Umbilical cord (tissue), 1 donor: ENCODE measurements at regions not wholly inside any gene's neighbourhood (a gene's known extent, or its start where the extent isn't known, plus 50 kb on each side); places are given as distances from the start of the nearest gene placed in this dataset.
"Not testable (repeated sequence)": the region's sequence is repeated elsewhere in the genome, so short reads cannot be mapped to it uniquely, and the experiment has no call there.

Experiments
- DNase-seq: peaks from one replicate; pipeline ENCODE4 v3.0.0-alpha.2; 2015; ENCODE audit warnings: low spot score

DNA sequence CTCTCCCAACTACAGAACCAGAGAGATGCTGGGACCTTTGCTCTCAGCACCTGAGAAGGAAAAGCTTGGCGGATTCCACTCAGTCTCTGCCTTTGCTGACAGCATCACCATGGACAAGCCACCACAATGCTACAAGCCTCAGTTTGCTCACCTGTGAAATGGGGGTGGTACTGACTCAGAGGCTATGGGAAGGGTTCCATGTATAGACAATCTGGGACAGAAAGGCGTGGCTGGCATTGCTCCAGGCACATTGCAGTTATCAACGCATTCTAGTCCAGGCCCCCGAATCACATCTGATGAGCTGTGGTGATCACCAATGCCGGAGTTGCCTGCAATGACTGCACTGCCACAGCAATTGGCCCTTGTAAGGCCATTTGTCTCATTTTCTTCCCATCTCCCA, 72.6 kb downstream of the ISX start:
- no peak for DNase-seq

GRCh38 chr22:35140879-35141745, 75.2 kb downstream of the ISX start:
- no peak for DNase-seq

DNA sequence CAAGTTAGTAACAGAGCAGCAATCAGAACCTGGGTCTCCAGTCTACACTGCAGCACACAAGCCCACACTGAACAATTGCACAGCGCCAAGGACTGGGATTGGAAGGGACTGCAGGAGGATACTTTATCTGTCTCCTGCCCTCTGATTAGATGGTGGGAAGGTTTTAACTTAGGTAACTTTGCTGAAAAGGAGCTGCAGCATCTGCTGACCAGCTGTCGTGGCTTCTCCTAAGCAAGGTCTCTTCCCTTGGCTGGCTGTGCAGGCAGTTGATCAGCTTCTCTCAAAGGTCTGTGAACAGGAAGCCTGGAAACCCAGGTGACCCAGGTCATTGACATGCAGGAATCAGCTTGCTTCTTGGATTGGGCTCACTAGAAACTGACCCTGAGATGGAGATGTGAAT, 82.4 kb downstream of the ISX start:
- DNase-seq = no peak

DNA sequence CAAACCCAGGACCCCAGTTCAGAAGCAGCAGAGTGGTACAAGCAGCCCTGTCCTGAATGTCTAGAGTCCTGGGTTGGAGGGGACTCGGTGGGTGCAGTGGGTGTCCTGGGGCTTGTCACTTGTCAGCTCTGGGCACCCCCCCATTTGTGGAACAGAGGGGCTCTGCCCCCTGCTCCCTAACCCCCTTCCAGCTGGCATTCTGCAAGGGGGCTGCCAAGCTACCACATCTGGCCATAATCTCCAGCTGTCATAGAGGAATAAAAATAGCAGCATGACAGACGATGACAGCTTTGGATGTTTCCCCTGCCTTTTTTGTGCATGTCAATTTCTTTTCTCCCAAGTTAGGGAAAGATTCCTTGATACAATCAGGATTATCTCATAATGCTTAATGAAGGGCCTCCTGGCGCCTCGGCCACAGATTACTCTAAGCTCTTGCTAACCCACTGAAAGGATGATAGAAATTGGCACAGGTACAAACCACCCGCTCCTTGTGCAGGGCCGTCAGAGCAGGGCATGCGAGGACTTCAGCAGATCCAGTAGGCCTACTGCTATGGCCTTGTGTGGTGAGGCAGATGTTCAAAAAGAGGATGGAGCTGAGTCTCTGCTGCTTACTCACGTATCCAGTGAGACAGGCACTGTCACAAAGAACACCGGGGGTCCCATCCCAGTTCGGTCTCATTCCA, 83.0 kb downstream of the ISX start:
- no peak for DNase-seq

DNA sequence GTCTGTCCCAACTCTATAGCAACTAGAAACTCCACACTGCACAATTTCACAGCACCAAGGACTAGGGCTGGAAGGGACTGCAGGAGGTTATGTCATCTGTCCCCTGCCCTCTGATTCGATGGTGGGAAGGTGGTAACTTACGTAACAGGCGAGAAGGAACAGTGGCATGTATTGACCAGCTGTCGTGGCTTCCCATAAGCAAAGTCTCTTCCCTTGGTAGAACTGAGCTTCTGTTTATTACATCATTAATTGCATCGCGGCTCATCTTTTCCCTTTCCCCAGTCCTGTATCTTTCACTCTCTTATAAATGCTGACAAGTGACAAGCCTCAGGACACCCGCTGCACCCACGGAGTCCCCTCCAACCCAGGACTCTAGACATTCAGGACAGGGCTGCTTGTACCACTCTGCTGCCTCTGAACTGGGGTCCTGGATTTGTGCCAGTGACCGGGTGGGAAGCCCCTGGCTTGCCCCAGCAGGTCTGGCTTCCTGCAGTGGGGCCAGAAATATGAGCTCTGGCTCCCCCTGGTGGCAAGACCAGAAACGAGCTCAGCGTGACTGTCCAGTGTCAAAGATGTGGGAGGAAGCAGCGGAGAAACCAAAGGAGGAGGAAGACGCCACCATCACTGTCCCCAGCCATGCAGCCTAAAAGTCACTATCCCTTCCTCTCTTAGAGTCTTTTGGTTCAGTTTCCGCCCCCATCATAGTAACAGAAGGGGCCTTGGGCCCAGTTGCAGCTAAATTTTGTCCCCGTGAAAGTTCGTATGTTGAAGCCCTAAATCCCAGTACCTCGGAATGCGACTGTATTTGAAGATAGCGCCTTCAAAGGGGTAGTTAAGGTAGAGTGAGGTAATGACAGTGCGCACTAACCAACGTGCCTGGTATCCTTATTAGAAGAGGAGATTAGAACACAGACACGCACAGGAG, 84.5 kb downstream of the ISX start:
- DNase-seq = peak; percentile 54

DNA sequence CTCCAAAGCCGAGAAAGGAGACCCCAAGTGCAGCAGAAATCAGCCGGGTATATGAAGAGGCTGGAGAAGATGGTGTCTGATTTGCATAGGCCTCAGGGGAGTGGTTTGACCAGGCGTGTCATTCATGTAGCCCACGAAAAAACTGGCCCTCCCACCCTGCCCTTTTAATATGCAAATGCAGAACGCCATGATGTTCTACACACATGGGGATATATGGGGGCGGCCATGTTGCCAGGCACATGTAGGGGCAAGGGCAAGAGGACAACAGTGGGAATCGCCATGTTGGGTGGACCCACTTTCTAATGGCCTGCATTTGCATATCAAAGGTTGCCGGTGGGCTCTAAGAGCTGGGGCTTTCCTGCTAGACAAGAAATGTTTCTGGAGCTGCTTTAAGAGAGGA, 86.4 kb downstream of the ISX start:
- DNase-seq = no peak

DNA sequence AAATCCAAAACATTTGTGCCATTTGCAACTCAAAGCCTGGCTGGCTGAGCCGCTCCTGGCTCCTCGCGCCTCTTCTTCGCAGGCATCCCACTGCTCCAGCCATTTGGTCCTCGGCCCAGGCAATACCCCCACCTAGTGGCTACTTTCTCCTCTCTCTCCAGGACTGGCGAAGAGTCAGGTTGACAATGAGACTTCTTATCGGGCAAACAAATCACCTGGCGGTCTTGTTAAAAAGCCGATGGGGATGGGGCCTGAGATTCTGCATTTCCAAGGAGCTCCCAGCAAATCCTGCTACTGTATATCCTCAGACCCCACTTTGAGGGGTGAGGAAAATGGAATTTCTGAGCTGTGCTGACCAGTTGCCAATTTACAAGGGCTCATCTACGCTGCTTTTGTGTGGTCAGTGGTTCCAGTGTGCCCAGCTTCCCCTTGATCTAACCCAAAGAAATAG, 89.0 kb downstream of the ISX start:
- peak; percentile 43 for DNase-seq

DNA sequence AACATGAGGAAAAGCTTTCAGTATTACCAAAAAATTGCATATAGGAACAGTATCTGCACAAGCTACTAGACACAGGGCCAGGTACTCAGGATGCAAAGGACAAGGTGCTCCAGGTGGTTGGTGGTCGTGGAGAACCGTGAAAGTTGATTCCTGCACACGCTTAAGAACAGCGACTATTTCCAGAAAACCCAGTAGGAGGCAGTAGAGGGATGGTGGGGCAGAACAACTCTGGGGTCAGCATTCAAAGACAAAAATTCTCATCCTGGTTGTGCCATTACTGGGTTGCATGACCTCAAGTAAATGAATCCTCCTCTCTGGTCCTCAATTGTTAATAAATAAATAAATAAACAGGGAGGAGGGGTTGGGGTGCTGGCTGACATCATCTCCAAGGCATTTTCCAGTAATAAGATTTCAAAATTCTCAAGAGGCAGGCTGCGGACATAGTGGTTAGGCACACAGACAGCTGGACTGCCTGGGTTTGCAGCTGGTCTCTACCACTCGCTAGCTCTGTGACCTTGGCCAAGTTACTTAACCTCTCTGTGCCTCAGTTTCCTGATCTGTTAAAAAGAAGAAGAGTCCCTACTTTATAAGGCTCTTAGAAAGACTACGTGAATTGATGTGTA, 89.6 kb downstream of the ISX start:
- no peak for DNase-seq

DNA sequence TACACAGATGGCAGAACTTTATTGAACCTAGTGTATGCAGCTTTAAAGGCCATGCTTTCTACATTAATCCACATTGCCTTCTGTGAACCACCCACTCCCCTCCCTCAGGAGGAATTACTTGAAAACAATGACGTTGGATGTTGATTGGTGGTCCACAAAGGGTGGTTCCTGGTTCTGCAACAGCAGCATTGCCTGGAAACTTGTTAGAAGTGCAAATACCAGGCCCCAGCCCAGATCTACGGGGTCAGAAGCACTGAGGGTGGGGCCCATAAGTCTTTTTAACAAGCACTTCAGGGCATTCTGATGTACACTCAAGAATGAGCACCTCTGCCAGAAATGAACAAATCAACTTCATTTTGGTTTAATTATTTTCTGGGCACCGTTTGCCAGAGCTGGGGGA, 91.0 kb downstream of the ISX start:
- no peak for DNase-seq

GRCh38 chr22:35158336-35158735, 92.4 kb downstream of the ISX start:
- no peak for DNase-seq

- DNase-seq = no peak
Measured at GRCh38 chr22:35159343-35159742, 93.4 kb downstream of the ISX start.

DNA sequence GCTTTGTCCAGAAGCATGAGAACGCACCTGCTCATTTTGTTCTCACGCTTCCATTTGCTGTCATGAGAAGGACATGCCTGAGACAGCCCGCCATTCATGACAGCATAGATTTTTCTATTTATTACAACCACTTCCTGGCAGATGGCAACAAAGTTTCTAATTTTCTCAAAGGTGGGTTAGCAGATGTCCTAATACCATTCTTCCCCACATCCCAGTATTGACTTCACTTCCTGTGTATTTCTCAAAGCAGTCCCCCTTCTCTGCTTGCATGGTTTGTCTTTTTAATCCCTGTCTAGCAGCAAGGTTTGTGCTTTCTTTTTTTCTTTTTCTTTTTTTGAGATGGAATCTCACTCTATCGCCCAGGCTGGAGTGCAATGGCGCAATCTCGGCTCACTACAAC, 94.3 kb downstream of the ISX start:
- no peak for DNase-seq

- not testable (repeated sequence) for DNase-seq
Measured at GRCh38 chr22:35165896-35166295, 91.4 kb upstream of the HMGXB4 start.

DNA sequence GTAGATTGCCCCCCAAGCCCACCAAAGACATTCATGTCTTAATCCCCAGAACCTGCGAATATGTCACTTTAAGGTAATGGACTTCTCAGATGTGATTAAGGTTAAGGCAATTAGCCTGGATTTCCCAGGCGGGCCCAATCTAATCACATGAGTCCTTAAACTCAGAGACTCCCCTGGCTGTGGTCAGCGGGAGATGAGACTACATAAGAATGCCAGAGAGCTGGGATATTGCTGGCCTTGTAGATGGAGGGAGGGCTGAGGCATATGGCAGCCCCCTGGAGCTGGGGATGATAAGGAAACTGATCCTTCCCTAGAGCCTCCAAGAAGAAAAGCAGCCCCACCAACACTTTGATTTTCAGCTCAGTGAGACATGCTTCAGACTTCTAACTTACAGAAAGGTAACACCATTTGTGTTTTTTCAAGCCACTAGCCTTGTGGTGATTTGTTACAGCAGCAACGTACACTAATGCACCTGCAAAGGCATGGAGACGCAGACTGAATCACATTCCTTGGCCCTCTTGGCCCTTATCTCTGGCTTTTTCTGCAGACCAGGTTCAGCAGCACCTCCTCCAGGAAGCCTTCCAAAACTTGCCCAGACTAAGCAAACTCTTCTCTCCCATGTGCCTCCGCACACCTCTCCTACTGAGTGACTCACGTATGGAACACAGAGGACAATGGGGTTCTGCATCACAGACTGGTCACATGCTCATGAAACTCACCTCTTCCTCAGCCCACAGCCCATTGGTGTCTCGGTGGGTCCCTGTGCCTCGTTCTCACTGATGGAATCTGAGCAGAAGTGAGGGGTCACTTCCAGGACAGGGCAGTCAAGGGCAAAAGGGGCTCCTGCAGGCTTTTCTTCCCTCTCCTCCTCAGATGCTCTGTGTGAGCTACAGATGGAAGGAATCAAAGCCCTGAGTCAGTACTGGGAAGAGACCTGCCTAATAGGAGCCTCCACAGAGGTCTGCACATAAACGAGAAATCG, 86.3 kb upstream of the HMGXB4 start:
- no peak for DNase-seq

- no peak for DNase-seq
Measured at GRCh38 chr22:35172442-35172841, 84.9 kb upstream of the HMGXB4 start.

DNA sequence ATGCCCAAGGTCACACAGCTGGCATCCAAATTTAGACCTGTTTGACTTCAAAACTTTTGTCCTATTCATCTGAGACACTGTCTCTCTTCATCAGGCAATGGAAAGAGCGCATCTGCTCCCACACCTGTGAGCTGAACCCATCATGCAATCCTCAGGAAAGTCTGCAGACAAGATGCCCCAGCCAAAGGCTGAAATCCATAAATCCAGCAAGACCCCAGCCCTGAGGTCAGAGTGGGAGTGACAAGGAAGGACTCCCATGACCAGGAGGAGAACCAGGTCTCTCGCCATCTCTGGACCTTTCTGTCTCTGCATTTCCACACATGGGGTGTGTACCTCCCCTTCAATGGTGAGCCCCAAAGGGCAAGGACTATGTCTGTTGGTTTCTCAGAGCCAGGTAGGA, 83.6 kb upstream of the HMGXB4 start:
- DNase-seq = no peak

DNA sequence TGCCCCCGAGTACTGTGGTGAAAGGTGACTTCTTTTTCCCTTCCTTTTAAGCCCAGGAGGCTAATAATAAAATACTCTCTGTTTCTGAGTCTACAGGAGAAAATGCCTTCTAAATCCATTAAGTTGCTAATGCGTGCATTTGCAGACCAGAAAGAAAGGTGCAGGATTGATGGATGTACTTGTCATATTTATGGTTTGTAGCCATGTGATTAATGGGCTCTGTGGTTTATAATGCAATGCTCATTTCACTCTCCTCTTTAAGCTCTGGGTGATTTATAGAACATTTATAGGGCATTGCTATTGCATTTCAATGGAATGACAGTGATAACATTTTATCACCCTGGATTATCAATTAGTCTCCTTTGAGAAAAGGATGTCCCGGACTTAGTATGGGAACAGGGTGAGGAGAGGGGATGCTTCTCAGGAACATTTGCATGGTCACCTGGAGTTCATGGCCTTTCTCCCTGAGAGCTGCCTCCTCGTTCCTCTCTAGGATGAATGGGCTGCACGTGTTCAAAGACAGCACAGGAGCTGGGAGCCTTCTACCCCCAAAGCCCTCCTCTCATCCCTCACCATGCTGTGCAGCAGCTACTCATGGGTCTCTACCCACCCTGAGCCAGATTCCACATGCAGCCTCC, 82.8 kb upstream of the HMGXB4 start:
- no peak for DNase-seq

- no peak for DNase-seq
Measured at GRCh38 chr22:35175392-35175791, 81.9 kb upstream of the HMGXB4 start.

- no peak for DNase-seq
Measured at GRCh38 chr22:35177811-35178210, 79.5 kb upstream of the HMGXB4 start.

DNA sequence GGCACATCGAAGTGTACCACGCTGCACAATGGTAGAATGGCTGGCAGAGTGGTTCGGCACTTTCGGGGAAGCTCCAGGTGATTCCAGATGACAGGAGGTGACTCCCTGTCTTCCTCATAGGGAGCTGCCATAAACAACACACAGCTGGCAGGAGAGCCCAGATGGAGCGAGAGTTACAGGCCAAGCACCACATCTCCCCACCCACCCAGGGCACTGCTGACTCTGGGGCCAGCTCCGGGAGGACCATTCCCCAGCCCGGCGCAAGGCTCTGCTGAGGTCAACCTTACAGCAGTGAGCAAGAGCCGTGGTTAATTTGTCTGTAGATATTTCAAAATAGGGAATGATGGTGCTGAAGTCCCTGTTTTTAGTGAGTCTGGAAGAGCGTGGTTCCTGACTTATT, 78.8 kb upstream of the HMGXB4 start:
- no peak for DNase-seq
